ENCODE measurements at regions not wholly inside any gene's neighbourhood (a gene's known extent, or its start where the extent isn't known, plus 50 kb on each side); places are given as distances from the start of the nearest gene placed in this dataset.

- TF ChIP-seq CTCF (IDR thresholded peaks at IDR 0.05): no peak
- TF ChIP-seq ZFX (IDR thresholded peaks at IDR 0.05; ENCODE audit: borderline replicate concordance): no peak
Measured at GRCh38 chr14:97791072-97791471, 993.9 kb downstream of the VRK1 start.
